GM21390 (cell line): ENCODE measurements at regions not wholly inside any gene's neighbourhood (a gene's known extent, or its start where the extent isn't known, plus 50 kb on each side); places are given as distances from the start of the nearest gene placed in this dataset.
"Not testable (repeated sequence)": the region's sequence is repeated elsewhere in the genome, so short reads cannot be mapped to it uniquely, and the experiment has no call there.

ENCODE experiments used
- ATAC-seq: cut with Tn5 transposase; IDR thresholded peaks from one replicate; pipeline ENCODE4 v1.9.1; 2021; ENCODE audit not compliant: unreplicated experiment

DNA sequence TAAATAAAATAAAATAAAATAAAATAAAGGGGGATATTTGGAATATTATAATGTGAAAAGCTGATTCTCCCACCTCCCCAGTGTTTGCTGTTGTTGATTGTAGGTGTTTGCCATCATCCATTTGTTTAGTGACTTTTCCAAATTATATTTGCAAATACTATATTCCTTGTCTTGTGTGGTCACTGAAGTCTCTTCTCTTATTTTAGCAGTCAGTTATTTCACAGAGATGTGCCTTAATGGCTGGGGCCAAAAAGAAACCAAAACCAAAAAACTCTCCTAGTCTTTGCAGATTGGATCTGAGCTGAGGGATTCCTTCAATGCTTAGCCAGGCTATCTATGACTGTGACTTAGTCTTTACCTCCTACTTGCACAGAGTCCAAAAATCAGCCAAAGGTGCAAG lies 70.9 kb upstream of the ZNF169 start:
- no peak for ATAC-seq

DNA sequence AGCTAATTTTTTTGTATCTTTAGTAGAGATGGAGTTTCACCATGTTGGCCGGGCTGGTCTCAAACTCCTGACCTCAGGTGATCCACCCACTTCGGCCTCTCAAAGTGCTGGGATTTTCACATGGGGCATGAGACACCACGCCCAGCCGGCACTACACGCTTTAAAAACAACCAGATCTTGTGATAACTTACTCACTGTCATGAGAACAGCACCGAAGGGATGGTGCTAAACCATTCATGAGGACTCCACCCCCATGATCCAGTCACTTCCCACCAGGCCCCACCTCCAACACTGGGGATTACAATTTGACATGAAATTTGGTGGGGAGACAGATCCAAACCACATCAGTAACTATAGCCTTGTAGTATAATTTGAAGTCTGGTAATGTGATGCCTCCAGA lies 67.4 kb upstream of the ZNF169 start:
- not testable (repeated sequence) for ATAC-seq

DNA sequence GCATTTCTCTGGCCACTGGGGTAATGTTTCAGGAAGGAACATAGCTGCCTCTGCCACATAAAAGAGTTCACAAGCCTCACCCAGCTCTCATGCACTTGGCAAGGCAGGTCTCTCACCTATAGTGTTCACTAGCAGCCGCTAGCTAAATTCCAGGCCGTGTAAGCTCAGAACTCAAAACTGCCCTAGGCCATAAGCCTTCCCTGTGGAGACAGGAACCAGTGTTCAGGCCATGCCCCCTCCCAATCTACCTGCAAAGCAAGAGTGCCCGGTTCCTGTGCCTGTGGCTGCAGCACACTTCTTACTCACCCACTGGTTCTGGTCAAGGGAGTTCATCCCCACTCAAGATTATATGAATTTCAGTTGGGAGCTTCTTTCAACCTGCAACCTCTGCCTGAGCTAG lies 60.7 kb upstream of the ZNF169 start:
- no peak for ATAC-seq

DNA sequence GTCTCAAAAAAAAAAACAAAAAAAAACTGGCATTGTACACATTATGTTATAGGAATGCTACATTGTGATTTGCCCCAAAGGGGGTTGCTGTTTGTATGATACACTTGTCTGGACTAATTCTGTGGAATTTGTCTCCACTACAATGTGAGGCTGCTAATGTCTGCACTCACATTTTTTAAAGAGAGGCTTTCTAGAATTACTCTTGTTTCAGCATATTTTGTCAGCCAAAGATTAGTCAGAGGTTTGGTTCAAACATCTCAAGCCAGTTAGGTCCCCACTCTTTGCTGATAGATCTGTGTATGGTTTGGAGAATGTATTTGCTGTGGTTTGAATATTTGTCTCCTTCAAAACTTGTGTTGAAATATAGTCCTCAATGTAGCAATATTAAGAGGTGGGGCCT lies 59.3 kb upstream of the ZNF169 start:
- no peak for ATAC-seq

DNA sequence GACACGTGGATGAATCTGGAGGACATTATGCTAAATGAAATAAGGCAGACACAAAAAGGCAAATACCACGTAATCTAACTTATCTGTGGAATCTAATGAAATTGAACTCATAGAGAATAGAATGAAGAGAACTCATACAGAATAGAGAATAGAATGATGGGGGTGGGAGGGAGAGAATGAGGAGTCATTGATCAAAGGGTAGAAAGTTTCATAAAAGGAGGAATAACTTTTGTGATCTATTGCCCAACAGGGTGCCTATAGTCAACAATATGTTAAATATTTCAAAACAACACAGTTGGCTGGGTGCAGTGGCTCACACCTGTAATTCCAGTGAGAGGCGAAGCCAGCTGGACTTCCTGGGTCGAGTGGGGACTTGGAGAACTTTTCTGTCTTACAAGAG lies 54.9 kb upstream of the ZNF169 start:
- ATAC-seq, result no peak

DNA sequence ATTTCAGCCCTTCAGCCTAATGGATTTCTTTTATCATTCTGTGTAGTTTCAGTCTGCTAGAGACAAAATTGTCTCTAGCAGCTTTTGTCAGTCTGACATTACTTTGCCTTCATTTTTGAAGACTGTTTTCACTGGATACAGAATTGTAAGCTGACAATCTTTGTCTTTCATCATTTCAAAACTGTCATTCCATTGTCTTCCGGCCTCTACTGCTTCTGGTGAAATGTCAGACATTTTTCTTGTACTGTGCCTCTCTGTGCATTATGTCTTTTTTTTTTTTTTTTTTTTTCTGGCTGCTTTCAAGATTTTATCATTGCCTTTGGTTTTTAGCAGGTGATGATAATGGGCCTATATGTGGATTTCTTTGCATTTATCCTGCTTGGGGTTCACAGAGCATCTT lies 51.3 kb upstream of the ZNF169 start:
- ATAC-seq, result no peak
